ENCODE measurements at regions not wholly inside any gene's neighbourhood (a gene's known extent, or its start where the extent isn't known, plus 50 kb on each side); places are given as distances from the start of the nearest gene placed in this dataset.

DNA sequence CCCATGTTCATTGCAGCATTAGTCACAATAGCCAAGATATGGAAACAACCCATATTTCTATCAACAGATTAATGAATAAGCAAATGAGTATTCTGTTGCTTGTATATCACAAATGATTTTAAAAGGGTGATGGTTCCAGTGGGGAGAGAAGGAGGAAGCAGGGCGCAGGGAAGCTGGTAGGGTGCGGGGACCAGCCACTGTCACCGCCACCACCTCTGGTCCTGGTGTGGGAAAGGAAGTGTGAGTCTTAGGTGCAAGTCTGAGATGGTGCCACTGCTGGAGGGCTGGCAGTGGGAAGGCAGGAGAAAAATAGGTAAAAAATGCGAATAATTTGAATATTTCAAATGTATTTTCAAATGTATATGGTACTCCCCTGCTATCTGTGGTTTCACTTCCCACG lies 286.8 kb upstream of the DDX53 start (continued):
- TF ChIP-seq, protein P1, sequence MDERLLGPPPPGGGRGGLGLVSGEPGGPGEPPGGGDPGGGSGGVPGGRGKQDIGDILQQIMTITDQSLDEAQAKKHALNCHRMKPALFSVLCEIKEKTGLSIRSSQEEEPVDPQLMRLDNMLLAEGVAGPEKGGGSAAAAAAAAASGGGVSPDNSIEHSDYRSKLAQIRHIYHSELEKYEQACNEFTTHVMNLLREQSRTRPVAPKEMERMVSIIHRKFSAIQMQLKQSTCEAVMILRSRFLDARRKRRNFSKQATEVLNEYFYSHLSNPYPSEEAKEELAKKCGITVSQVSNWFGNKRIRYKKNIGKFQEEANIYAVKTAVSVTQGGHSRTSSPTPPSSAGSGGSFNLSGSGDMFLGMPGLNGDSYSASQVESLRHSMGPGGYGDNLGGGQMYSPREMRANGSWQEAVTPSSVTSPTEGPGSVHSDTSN (CRISPR knock-in tag; IDR thresholded peaks at IDR 0.05; ENCODE audit: low read depth): no peak
- TF ChIP-seq, protein P1 (tag; conservative IDR thresholded peaks at IDR 0.05; ENCODE audit: low read depth): no peak

DNA sequence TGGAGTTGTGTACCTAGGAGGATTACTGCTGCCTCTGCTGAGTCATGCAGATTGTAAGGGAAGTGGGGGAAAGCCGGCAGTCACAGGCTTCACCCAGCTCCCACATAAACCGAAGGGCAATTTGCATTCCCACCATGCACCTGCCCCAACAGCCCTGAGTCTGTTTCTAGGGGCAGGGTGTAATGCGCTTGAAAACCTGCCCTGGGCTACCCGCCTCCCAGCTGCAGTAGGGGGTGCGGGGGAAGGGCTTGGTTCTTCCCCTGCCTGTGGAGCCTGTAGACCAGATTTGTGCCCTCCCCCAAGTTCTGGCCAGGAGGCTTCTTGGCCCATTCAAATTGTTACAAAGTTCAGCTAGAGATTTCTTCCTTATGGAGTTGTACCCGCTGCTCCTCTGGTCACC lies 269.2 kb upstream of the DDX53 start:
- no TSS peak for BruUV-seq (replicated peaks)
- CTCF ChIA-PET (ENCODE audit: low intra/inter-chr PET ratio): no interaction called here
- in situ Hi-C loops (cut with MboI): no loop called here

More for the DNA sequence above, 269.2 kb upstream of the DDX53 start:
- ATAC-seq (no peak), DNase-seq (ENCODE audit: extremely low read depth in 1 of 4, low spot score in 3 of 4) (no peak), FAIRE-seq (no peak)
- H3K79me2 ChIP-seq (ENCODE audit: control insufficient read depth, insufficient read depth, low read length): no peaks in the 10 kb centered on the region
- H3K4me2 ChIP-seq (ENCODE audit: insufficient read depth, low read length): no peak overlapping the region
- POLR2A ChIA-PET: no interaction called here
- no peaks in the 10 kb centered on the region for H4K20me1 ChIP-seq (replicated peaks; ENCODE audit: control insufficient read depth, insufficient read depth, low read length)
- no peak overlapping the region for H3K9ac ChIP-seq (ENCODE audit: insufficient read depth in 1 of 2, low read depth in 2 of 2, low read length in 2 of 2)
- 5% methylated on average over 3 of the region's 6 CpGs for WGBS (ENCODE audit: insufficient coverage, low coverage, missing lambda C conversion rate)
- H3K27me3 ChIP-seq (ENCODE audit: control insufficient read depth in 2 of 2, insufficient read depth in 2 of 2, low read length in 2 of 2): no peaks in the 10 kb centered on the region
- no peaks in the 10 kb centered on the region for H3K9me3 ChIP-seq (replicated peaks; ENCODE audit: control insufficient read depth, insufficient read depth, low read depth, low read length)
- no peaks in the 10 kb centered on the region for H3K36me3 ChIP-seq (ENCODE audit: control insufficient read depth, insufficient read depth, low read length)
- no peaks in the 10 kb centered on the region for H3K9me1 ChIP-seq (ENCODE audit: control insufficient read depth, insufficient read depth, low read length)
- no peaks in the 10 kb centered on the region for H3K4me1 ChIP-seq (replicated peaks in 1 of 2; ENCODE audit: control insufficient read depth in 2 of 2, insufficient read depth in 2 of 2, low read length in 2 of 2)
- TF ChIP-seq NFIX (CRISPR knock-in tag; IDR thresholded peaks at IDR 0.05; ENCODE audit: low read depth): no peak
- TF ChIP-seq HNRNPL (IDR thresholded peaks at IDR 0.05; ENCODE audit: low read depth, low read length): no peak
- TF ChIP-seq ZNF766 (CRISPR knock-in tag; conservative IDR thresholded peaks at IDR 0.05): no peak
- no peak for TF ChIP-seq ZNF551 (CRISPR knock-in tag; IDR thresholded peaks at IDR 0.05)
- no peak for TF ChIP-seq SMAD3 (CRISPR knock-in tag; conservative IDR thresholded peaks at IDR 0.05)
- no peak for TF ChIP-seq SRSF9 (IDR thresholded peaks at IDR 0.05; ENCODE audit: borderline replicate concordance, low read depth, low read length)
- no peak for TF ChIP-seq ZNF717 (CRISPR knock-in tag; IDR thresholded peaks at IDR 0.05)
- no peak for TF ChIP-seq MECOM (CRISPR knock-in tag; IDR thresholded peaks at IDR 0.05)
- TF ChIP-seq ETV5 (CRISPR knock-in tag; IDR thresholded peaks at IDR 0.05; ENCODE audit: low read depth): no peak
- TF ChIP-seq ZNF282 (CRISPR knock-in tag; IDR thresholded peaks at IDR 0.05): no peak
- TF ChIP-seq SETDB1 (IDR thresholded peaks at IDR 0.05; ENCODE audit: low read length): no peak
- no peak for TF ChIP-seq PTBP1 (IDR thresholded peaks at IDR 0.05; ENCODE audit: low read depth, low read length)
- no peak for TF ChIP-seq TCF7L2 (IDR thresholded peaks at IDR 0.05; ENCODE audit: low read depth, low read length)
- no peak overlapping the region for H3K4me3 ChIP-seq
- H3K27ac ChIP-seq (ENCODE audit: extremely low read depth, low read depth, low read length): no peak overlapping the region
- no peak overlapping the region for H2AFZ ChIP-seq (ENCODE audit: low read depth, low read length)
- intact Hi-C loops (cut with micrococcal nuclease): no loop called here
